ENCODE measurements at regions not wholly inside any gene's neighbourhood (a gene's known extent, or its start where the extent isn't known, plus 50 kb on each side); places are given as distances from the start of the nearest gene placed in this dataset.
A peak's percentile ranks its signal among the peaks of the same experiment; 100 is the strongest.

GRCh38 chr4:141891260-141892120 lies 255.1 kb downstream of the IL15 start (continued):
- TF ChIP-seq SRSF3 (IDR thresholded peaks at IDR 0.05; ENCODE audit: insufficient read depth, low read length) = no peak
- TF ChIP-seq HDGF (IDR thresholded peaks at IDR 0.05) = no peak
- TF ChIP-seq ZFX (CRISPR knock-in tag; IDR thresholded peaks at IDR 0.05) = no peak
- no peak for TF ChIP-seq MAFG (tag; conservative IDR thresholded peaks at IDR 0.05)
- TF ChIP-seq ETV5 (CRISPR knock-in tag; IDR thresholded peaks at IDR 0.05; ENCODE audit: low read depth) = no peak
- TF ChIP-seq KAT8 (IDR thresholded peaks at IDR 0.05; ENCODE audit: low read depth) = no peak
- TF ChIP-seq ESRRB (CRISPR knock-in tag; IDR thresholded peaks at IDR 0.05; ENCODE audit: borderline replicate concordance) = no peak
- TF ChIP-seq ZNF449 (CRISPR knock-in tag; IDR thresholded peaks at IDR 0.05) = no peak
- no peak for TF ChIP-seq ZC3H11A (IDR thresholded peaks at IDR 0.05; ENCODE audit: low read depth, low read length)
- no peak for TF ChIP-seq ERF (CRISPR knock-in tag; IDR thresholded peaks at IDR 0.05)

- no peaks in the 10 kb centered on the region for H3K9me1 ChIP-seq (ENCODE audit: control insufficient read depth, insufficient read depth, low read length)
- CTCF ChIA-PET (ENCODE audit: low intra/inter-chr PET ratio) = no interaction called here
- no peaks in the 10 kb centered on the region for H3K79me2 ChIP-seq (ENCODE audit: control insufficient read depth, insufficient read depth, low read length)
- H3K4me1 ChIP-seq (replicated peaks in 1 of 2; ENCODE audit: control insufficient read depth in 2 of 2, insufficient read depth in 2 of 2, low read length in 2 of 2) = no peaks in the 10 kb centered on the region
- H3K27me3 ChIP-seq (ENCODE audit: control insufficient read depth in 2 of 2, insufficient read depth in 2 of 2, low read length in 2 of 2) = no peaks in the 10 kb centered on the region
- FAIRE-seq (no peak), DNase-seq (ENCODE audit: extremely low read depth in 1 of 4, low spot score in 3 of 4) (no peak), ATAC-seq (no peak)
- H2AFZ ChIP-seq (ENCODE audit: low read depth, low read length) = 0 out of 2 replicates have a peak overlapping the region, but pooled peaks have one; percentile 12
- in situ Hi-C loops (cut with MboI) = no loop called here
- H3K9ac ChIP-seq (ENCODE audit: insufficient read depth in 1 of 2, low read depth in 2 of 2, low read length in 2 of 2) = no peak overlapping the region
- no peaks in the 10 kb centered on the region for H3K36me3 ChIP-seq (ENCODE audit: control insufficient read depth, insufficient read depth, low read length)
- no peaks in the 10 kb centered on the region for H4K20me1 ChIP-seq (replicated peaks; ENCODE audit: control insufficient read depth, insufficient read depth, low read length)
- POLR2A ChIA-PET = no interaction called here
- H3K4me2 ChIP-seq (ENCODE audit: insufficient read depth, low read length) = no peak overlapping the region
- WGBS (ENCODE audit: insufficient coverage, low coverage, missing lambda C conversion rate) = 33% methylated on average over 3 of the region's 3 CpGs
- TF ChIP-seq ZNF133 (CRISPR knock-in tag; IDR thresholded peaks at IDR 0.05) = no peak
- TF ChIP-seq ZNF316 (IDR thresholded peaks at IDR 0.05) = no peak
- no peak for TF ChIP-seq POLR3G (IDR thresholded peaks at IDR 0.05; ENCODE audit: extremely low read depth, insufficient read length, insufficient replicate concordance)
- no peak for TF ChIP-seq DACH1 (IDR thresholded peaks at IDR 0.05; ENCODE audit: partially characterized antibody)
- H3K4me3 ChIP-seq = no peak overlapping the region
- intact Hi-C loops (cut with micrococcal nuclease) = no loop called here
- BruUV-seq (replicated peaks) = no TSS peak
- no peaks in the 10 kb centered on the region for H3K9me3 ChIP-seq (replicated peaks; ENCODE audit: control insufficient read depth, insufficient read depth, low read depth, low read length)
- no peak overlapping the region for H3K27ac ChIP-seq (ENCODE audit: extremely low read depth, low read depth, low read length)
Measured at GRCh38 chr4:141896687-141897086, 260.3 kb downstream of the IL15 start.

All from K562 (cell line).